Left ventricle myocardium inferior (tissue), 1 donor: ENCODE measurements at regions not wholly inside any gene's neighbourhood (a gene's known extent, or its start where the extent isn't known, plus 50 kb on each side); places are given as distances from the start of the nearest gene placed in this dataset.

Experiments used
- DNase-seq: peaks from one replicate; pipeline ENCODE4 v3.0.0-alpha.2; 2020
- H3K27ac ChIP-seq: fragments of 200-600 bp; replicated peaks from 2 replicates; pipeline ENCODE4 v1.8.0; 2021
- H3K27me3 ChIP-seq: fragments of 200-600 bp; 2 replicates; pipeline ENCODE4 v1.8.0; 2021; ENCODE audit warnings: low read depth
- H3K36me3 ChIP-seq: fragments of 200-600 bp; 2 replicates; pipeline ENCODE4 v1.8.0; 2021
- H3K4me1 ChIP-seq: fragments of 200-600 bp; 2 replicates; pipeline ENCODE4 v1.8.0; 2021
- H3K4me3 ChIP-seq: fragments of 200-600 bp; 2 replicates; pipeline ENCODE4 v1.8.0; 2021; ENCODE audit warnings: mild to moderate bottlenecking, moderate library complexity
- H3K9me3 ChIP-seq: fragments of 200-600 bp; replicated peaks from 2 replicates; pipeline ENCODE4 v1.8.0; 2021
- intact Hi-C: fragments of 100-400 bp; cut with micrococcal nuclease; formaldehyde crosslinking; loops from one replicate; pipeline ENCODE4 v1.11.0; 2022
- TF ChIP-seq, protein P1 (sequence below): fragments of 200-600 bp; IDR thresholded peaks from 2 replicates; pipeline ENCODE4 v1.8.0; 2021; ENCODE audit warnings: antibody characterized with exemption, mild to moderate bottlenecking, borderline replicate concordance
- donor health status: DM: no; HTN: yes; CAD: no; lungs with severe emphysema.

DNA sequence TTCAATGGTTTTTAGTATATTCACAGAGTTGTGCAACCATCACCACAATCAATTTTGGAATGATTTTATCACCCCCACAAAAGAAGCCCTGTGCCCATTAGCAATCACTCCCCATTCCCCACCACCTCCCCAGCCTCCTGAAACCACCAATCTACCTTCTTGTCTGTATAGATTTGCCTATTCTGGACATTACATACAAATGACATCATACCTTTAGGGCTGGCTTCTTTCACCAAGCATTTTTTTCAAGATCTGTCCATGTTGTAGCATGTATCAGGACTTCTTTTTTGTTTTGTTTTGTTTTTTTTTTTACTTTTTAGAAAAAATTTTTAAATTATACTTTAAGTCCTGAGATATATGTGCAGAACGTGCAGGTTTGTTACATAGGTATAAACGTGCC, 108.1 kb downstream of the RTL9 start:
- no peak for DNase-seq
- intact Hi-C loops, result loop anchor here (5.0 kb wide), 1 partner anchor 381 kb away; no protein-coding TSS in a partner anchor
- H3K27ac ChIP-seq, result no peak overlapping the region
- no peaks in the 10 kb centered on the region for H3K4me1 ChIP-seq
- H3K4me3 ChIP-seq, result no peak overlapping the region
- TF ChIP-seq, protein P1, sequence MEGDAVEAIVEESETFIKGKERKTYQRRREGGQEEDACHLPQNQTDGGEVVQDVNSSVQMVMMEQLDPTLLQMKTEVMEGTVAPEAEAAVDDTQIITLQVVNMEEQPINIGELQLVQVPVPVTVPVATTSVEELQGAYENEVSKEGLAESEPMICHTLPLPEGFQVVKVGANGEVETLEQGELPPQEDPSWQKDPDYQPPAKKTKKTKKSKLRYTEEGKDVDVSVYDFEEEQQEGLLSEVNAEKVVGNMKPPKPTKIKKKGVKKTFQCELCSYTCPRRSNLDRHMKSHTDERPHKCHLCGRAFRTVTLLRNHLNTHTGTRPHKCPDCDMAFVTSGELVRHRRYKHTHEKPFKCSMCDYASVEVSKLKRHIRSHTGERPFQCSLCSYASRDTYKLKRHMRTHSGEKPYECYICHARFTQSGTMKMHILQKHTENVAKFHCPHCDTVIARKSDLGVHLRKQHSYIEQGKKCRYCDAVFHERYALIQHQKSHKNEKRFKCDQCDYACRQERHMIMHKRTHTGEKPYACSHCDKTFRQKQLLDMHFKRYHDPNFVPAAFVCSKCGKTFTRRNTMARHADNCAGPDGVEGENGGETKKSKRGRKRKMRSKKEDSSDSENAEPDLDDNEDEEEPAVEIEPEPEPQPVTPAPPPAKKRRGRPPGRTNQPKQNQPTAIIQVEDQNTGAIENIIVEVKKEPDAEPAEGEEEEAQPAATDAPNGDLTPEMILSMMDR, result no peak
- H3K9me3 ChIP-seq, result no peaks in the 10 kb centered on the region
- no peaks in the 10 kb centered on the region for H3K27me3 ChIP-seq
- no peaks in the 10 kb centered on the region for H3K36me3 ChIP-seq

DNA sequence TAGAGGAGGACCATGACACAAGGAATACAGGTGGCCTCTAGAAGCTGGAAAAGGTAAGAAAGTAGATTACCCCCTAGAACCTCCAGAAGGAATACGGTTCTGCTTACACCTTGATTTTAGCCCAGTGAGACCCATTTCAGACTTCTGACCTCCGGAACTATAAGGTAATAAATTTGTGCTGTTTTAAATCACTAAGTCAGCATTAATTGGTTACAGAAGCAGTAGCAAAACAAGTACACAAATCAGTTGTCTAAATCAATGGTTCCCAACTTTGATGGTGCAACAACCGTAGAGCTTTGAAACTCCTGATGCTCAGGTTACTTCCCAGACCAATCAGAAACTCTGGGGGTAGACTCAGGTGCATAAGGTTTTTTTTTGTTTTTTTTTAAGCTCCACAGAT, 113.6 kb downstream of the RTL9 start:
- Histone ChIP-seq H3K4me3 (no peak overlapping the region), H3K36me3 (no peaks in the 10 kb centered on the region), H3K4me1 (no peaks in the 10 kb centered on the region), H3K27ac (no peak overlapping the region), H3K9me3 (no peaks in the 10 kb centered on the region), H3K27me3 (no peaks in the 10 kb centered on the region)
- TF ChIP-seq, protein P1, result no peak
- intact Hi-C loops, result no loop called here
- DNase-seq, result no peak

DNA sequence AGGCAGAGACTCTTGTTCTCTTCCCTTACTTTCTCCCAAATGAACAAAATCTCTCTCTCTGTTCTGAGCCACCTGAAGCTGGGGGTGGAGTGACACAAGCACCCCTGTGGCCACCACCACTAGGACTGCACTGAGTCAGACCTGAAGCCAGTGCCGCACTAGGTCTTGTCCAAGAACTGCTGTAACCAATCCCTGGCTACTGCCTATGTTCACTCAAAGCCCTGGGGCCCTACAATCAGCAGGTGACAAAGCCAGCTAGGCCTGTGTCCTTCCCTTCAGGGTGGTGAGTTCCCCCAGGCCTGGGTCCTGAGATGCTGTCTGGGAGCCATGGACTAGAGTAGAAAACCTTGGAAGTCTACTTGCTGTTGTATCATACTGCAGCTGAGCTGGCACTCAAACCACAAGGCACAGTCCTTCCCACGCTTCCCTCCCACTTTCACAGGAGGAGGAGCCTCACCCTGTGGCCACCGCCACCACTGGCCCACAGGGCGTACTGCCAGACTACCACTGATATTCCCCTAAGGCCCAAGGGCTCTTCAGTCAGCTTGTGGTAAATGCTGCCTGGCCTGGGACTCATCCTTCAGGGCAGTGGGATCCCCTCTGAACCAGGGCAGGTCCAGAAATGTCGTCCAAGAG, 119.1 kb downstream of the RTL9 start:
- Histone ChIP-seq H3K4me1 (no peaks in the 10 kb centered on the region), H3K27ac (no peak overlapping the region), H3K36me3 (no peaks in the 10 kb centered on the region), H3K27me3 (no peaks in the 10 kb centered on the region), H3K4me3 (no peak overlapping the region), H3K9me3 (no peaks in the 10 kb centered on the region)
- DNase-seq, result no peak
- intact Hi-C loops, result no loop called here
- TF ChIP-seq, protein P1, result no peak

DNA sequence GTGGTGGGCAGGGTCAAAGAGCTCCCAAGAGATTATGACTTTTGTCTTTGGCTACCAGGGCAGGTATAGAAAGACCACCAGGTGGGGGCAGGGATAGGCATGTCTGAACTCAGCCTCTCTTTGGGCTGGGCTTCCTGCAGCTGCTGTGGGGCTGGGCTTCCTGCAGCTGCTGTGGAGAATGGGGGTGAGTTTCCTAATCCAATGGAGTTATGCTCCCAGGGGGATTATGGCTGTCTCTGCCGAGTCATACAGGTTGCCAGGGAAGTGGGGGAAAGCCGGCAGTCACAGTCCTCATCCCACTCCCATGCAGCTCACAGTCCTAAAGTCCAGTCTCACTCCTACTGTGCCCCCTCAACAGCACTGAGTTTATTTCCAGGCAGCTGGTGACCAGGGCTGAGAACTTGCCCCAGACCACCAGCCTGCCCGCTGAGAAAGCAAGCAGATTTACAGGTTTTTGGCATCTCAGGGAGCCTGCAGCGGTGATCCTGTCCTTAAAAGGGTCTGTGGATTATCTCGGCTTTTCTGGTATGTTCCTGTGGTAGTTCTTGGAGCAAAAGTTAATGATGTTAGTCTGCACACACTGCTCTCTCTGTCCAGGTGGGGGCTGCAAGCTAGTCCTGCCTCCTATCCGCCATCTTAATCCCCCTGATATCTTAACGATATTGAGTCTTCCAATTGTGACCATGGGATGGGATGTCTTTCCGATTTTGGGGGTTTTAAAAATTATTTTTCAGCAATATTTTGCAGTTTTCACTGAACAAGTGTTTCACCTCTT, 133.4 kb downstream of the RTL9 start:
- H3K4me3 ChIP-seq, result no peak overlapping the region
- intact Hi-C loops, result no loop called here
- no peaks in the 10 kb centered on the region for H3K36me3 ChIP-seq
- no peaks in the 10 kb centered on the region for H3K27me3 ChIP-seq
- H3K9me3 ChIP-seq, result no peaks in the 10 kb centered on the region
- H3K27ac ChIP-seq, result no peak overlapping the region
- no peaks in the 10 kb centered on the region for H3K4me1 ChIP-seq
- no peak for DNase-seq
- TF ChIP-seq, protein P1, result no peak

DNA sequence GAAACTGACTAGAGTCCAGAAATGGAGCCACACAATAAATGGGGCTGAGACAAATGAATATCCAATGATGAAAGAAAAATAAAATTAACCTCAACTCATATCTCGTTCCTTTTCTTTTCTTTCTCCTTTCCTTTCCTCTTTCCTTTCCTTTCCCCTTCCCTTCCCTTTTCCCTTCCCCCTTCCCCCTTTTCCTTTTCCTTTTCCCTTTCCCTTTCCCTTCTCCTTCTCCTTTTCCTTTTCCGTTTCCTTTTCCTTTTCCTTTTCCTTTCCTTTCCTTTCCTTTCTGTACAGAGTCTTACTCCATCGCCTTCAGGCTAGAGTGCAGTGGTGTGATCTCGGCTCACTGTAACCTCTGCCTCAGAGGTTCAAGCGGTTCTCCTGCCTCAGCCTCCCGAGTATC, 146.3 kb downstream of the RTL9 start:
- TF ChIP-seq, protein P1, result no peak
- no peaks in the 10 kb centered on the region for H3K9me3 ChIP-seq

More for the DNA sequence above, 146.3 kb downstream of the RTL9 start:
- intact Hi-C loops, result no loop called here
- Histone ChIP-seq H3K27ac (no peak overlapping the region), H3K4me1 (no peaks in the 10 kb centered on the region), H3K27me3 (no peaks in the 10 kb centered on the region), H3K4me3 (no peak overlapping the region), H3K36me3 (no peaks in the 10 kb centered on the region)
- DNase-seq, result no peak
